Ovary (tissue), 3 donors: ENCODE measurements at regions not wholly inside any gene's neighbourhood (a gene's known extent, or its start where the extent isn't known, plus 50 kb on each side); places are given as distances from the start of the nearest gene placed in this dataset.

ENCODE experiments used
- POLR2A ChIP-seq: fragments of 450-650 bp; IDR thresholded peaks from one replicate; pipeline ENCODE4 v1.6.1; 2017; ENCODE audit warnings: antibody characterized with exemption, mild to moderate bottlenecking, moderate library complexity
- TF ChIP-seq, protein P1 (sequence below), 3 donors: fragments of 450-650 bp in 2 of 3; fragments of 200-600 bp in 1 of 3; IDR thresholded peaks; one replicate each; pipeline versions ENCODE4 v1.5.1 to v1.8.0; 2016 to 2022; ENCODE audit warnings: antibody characterized with exemption in 3 of 3, mild to moderate bottlenecking in 1 of 3
- donor health status: DM: no; HTN: no; CAD: no.

DNA sequence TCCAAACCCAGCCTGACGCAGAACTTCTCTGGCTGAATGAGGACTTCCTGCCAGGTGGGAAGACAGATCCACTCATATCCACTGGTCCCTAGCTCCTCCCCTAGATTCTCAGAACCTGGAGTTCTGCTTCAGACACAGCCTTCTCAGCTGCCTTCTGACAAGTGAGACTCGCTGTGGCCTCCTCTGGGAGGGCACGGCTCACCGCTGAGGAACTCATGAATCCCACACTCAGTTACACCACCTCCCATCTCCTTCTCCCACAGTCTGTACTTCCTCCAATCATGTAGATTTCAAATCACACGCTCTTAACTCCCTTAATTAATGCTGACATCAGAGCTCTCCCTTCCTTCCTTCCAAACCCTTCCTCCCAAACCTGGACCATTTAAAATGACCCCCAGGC, 86.4 kb upstream of the TMEM45B start:
- no peak for TF ChIP-seq POLR2A
- TF ChIP-seq, protein P1, sequence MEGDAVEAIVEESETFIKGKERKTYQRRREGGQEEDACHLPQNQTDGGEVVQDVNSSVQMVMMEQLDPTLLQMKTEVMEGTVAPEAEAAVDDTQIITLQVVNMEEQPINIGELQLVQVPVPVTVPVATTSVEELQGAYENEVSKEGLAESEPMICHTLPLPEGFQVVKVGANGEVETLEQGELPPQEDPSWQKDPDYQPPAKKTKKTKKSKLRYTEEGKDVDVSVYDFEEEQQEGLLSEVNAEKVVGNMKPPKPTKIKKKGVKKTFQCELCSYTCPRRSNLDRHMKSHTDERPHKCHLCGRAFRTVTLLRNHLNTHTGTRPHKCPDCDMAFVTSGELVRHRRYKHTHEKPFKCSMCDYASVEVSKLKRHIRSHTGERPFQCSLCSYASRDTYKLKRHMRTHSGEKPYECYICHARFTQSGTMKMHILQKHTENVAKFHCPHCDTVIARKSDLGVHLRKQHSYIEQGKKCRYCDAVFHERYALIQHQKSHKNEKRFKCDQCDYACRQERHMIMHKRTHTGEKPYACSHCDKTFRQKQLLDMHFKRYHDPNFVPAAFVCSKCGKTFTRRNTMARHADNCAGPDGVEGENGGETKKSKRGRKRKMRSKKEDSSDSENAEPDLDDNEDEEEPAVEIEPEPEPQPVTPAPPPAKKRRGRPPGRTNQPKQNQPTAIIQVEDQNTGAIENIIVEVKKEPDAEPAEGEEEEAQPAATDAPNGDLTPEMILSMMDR (IDR thresholded peaks at IDR 0.05) = no peak
